GM18499 (cell line): ENCODE measurements at regions not wholly inside any gene's neighbourhood (a gene's known extent, or its start where the extent isn't known, plus 50 kb on each side); places are given as distances from the start of the nearest gene placed in this dataset.
A peak's percentile ranks its signal among the peaks of the same experiment; 100 is the strongest.

ENCODE experiments used
- ATAC-seq: cut with Tn5 transposase; IDR thresholded peaks from one replicate; pipeline ENCODE4 v1.9.1; 2021; ENCODE audit warnings: moderate number of reproducible peaks; ENCODE audit not compliant: insufficient read depth, unreplicated experiment

GRCh38 chr3:107062310-107062709, 314.9 kb upstream of the CCDC54 start:
- ATAC-seq = no peak

- no peak for ATAC-seq
Observed at GRCh38 chr3:107062787-107063186, 314.5 kb upstream of the CCDC54 start.

- no peak for ATAC-seq
Observed at GRCh38 chr3:107063351-107063750, 313.9 kb upstream of the CCDC54 start.

- ATAC-seq = peak; percentile 81
Observed at GRCh38 chr3:107064405-107065060, 312.7 kb upstream of the CCDC54 start.

GRCh38 chr3:107065094-107065861, 312.0 kb upstream of the CCDC54 start:
- ATAC-seq = no peak

- ATAC-seq = no peak
Observed at GRCh38 chr3:107067421-107067820, 309.8 kb upstream of the CCDC54 start.

GRCh38 chr3:107068980-107069379, 308.3 kb upstream of the CCDC54 start:
- ATAC-seq = no peak

GRCh38 chr3:107076946-107077345, 300.3 kb upstream of the CCDC54 start:
- no peak for ATAC-seq

GRCh38 chr3:107077391-107077790, 299.8 kb upstream of the CCDC54 start:
- ATAC-seq = no peak

- no peak for ATAC-seq
Observed at GRCh38 chr3:107082527-107082926, 294.7 kb upstream of the CCDC54 start.

- ATAC-seq = no peak
Observed at GRCh38 chr3:107085261-107085660, 292.0 kb upstream of the CCDC54 start.

GRCh38 chr3:107092121-107092520, 285.1 kb upstream of the CCDC54 start:
- ATAC-seq = no peak

GRCh38 chr3:107098864-107099263, 278.4 kb upstream of the CCDC54 start:
- no peak for ATAC-seq

- ATAC-seq = no peak
Observed at GRCh38 chr3:107100137-107100536, 277.1 kb upstream of the CCDC54 start.

GRCh38 chr3:107100573-107100972, 276.7 kb upstream of the CCDC54 start:
- ATAC-seq = no peak

- no peak for ATAC-seq
Observed at GRCh38 chr3:107103786-107104185, 273.5 kb upstream of the CCDC54 start.

GRCh38 chr3:107106316-107106715, 270.9 kb upstream of the CCDC54 start:
- ATAC-seq = no peak

- no peak for ATAC-seq
Observed at GRCh38 chr3:107106907-107107306, 270.3 kb upstream of the CCDC54 start.

- ATAC-seq = no peak
Observed at GRCh38 chr3:107110596-107111305, 266.5 kb upstream of the CCDC54 start.

- no peak for ATAC-seq
Observed at GRCh38 chr3:107111872-107112271, 265.4 kb upstream of the CCDC54 start.

GRCh38 chr3:107112356-107112755, 264.9 kb upstream of the CCDC54 start:
- no peak for ATAC-seq
